ENCODE measurements at regions not wholly inside any gene's neighbourhood (a gene's known extent, or its start where the extent isn't known, plus 50 kb on each side); places are given as distances from the start of the nearest gene placed in this dataset.
"Not testable (repeated sequence)": the region's sequence is repeated elsewhere in the genome, so short reads cannot be mapped to it uniquely, and the experiment has no call there.

- no peak for DNase-seq (ENCODE audit: low read depth in 1 of 2, low spot score in 1 of 2)
Measured at GRCh38 chr1:82411605-82412004, 610.9 kb downstream of the ADGRL2 start.

GRCh38 chr1:82405333-82405732 lies 604.6 kb downstream of the ADGRL2 start:
- DNase-seq (ENCODE audit: low read depth in 1 of 2, low spot score in 1 of 2) = no peak

GRCh38 chr1:82401116-82401515 lies 600.4 kb downstream of the ADGRL2 start:
- DNase-seq (ENCODE audit: low read depth in 1 of 2, low spot score in 1 of 2) = no peak

GRCh38 chr1:82400521-82400920 lies 599.8 kb downstream of the ADGRL2 start:
- DNase-seq (ENCODE audit: low read depth in 1 of 2, low spot score in 1 of 2) = no peak

DNA sequence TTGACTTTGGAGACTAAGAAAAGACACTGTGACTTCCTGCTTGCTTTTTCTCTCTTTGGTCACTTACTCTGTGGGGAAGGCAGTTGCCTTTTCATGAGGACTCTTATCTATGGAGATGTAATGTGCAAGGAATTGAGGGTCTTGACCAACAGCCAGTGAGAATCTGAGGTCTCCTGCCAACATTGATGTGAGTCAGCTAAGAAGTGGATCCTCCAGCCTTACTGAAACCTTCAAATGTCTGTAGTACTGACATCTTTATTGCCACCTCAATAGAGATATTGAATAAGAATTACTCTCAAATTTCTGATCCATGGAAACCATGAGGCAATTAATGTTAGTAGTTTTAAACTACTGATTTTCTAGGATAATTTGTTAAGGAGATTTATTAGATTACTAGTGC lies 598.4 kb downstream of the ADGRL2 start:
- no peak for DNase-seq (ENCODE audit: low read depth in 1 of 2, low spot score in 1 of 2)

- DNase-seq (ENCODE audit: low read depth in 1 of 2, low spot score in 1 of 2) = no peak
Measured at GRCh38 chr1:82398357-82398756, 597.6 kb downstream of the ADGRL2 start.

- no peak for DNase-seq (ENCODE audit: low read depth in 1 of 2, low spot score in 1 of 2)
Measured at GRCh38 chr1:82395440-82395839, 594.7 kb downstream of the ADGRL2 start.

GRCh38 chr1:82392946-82393345 lies 592.2 kb downstream of the ADGRL2 start:
- no peak for DNase-seq (ENCODE audit: low read depth in 1 of 2, low spot score in 1 of 2)

- DNase-seq (ENCODE audit: low read depth in 1 of 2, low spot score in 1 of 2) = no peak
Measured at GRCh38 chr1:82392513-82392912, 591.8 kb downstream of the ADGRL2 start.

DNA sequence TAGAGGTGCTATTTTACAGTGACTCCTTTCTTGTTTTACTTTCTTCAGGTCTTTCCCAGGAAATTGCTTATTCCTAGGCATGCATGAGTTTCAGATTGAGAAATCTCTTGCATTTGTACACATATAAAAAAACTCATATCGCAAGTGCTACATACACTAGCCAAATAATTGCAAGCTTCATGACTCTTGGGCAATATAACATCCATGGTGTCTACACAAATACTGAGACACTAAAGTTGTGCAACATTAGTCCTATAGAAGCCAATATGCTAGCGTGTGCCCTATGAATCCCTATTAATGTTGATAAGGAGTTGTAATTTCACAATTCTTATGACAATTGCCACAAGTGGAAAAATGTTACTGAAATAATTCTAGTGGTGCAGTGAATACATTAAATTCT lies 591.0 kb downstream of the ADGRL2 start:
- DNase-seq (ENCODE audit: low read depth in 1 of 2, low spot score in 1 of 2) = no peak

- DNase-seq (ENCODE audit: low read depth in 1 of 2, low spot score in 1 of 2) = no peak
Measured at GRCh38 chr1:82390627-82391026, 589.9 kb downstream of the ADGRL2 start.

GRCh38 chr1:82388679-82389078 lies 587.9 kb downstream of the ADGRL2 start:
- DNase-seq (ENCODE audit: low read depth in 1 of 2, low spot score in 1 of 2) = no peak

- no peak for DNase-seq (ENCODE audit: low read depth in 1 of 2, low spot score in 1 of 2)
Measured at GRCh38 chr1:82387012-82387366, 586.3 kb downstream of the ADGRL2 start.

GRCh38 chr1:82386365-82387011 lies 585.8 kb downstream of the ADGRL2 start:
- no peak for DNase-seq (ENCODE audit: low read depth in 1 of 2, low spot score in 1 of 2)

DNA sequence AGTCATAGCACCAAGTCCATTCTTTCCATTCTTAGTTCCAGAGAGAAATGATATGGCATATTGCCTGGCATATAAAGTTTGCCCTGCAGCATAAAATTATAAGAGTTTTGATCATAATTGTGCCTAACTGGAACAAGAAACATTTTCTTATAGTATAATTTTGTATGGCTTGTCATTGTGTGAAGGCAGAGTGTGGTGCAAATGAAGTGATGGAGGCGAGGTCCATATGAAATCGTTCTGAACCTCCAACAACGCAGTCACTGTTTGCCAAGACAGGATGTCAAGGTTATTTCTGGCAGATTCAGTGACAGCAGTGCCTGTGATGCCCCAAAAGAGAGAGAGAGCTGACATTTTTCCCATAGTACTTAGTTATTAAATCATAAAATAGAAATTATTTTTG lies 584.0 kb downstream of the ADGRL2 start:
- DNase-seq (ENCODE audit: low read depth in 1 of 2, low spot score in 1 of 2) = no peak

GRCh38 chr1:82377201-82377884 lies 576.6 kb downstream of the ADGRL2 start:
- no peak for DNase-seq (ENCODE audit: low read depth in 1 of 2, low spot score in 1 of 2)

DNA sequence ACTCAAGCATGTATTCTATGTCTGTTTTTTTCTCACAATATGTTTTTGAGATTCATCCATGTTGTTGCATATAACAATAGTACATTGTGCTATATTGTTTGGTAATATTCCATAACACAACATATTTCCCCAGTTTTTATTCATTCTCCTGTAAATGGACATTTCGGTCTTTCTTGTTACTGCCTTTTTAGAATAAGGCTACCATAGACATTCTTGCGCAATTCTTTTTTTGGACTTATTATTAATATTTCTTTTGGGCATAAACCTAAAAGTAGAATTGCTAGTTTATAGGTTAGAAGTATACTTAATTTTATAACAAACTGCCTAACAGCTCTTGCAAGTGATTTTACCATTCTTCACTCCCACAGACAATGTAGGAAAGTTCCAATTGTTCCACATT lies 573.0 kb downstream of the ADGRL2 start:
- DNase-seq (ENCODE audit: low read depth in 1 of 2, low spot score in 1 of 2) = no peak

DNA sequence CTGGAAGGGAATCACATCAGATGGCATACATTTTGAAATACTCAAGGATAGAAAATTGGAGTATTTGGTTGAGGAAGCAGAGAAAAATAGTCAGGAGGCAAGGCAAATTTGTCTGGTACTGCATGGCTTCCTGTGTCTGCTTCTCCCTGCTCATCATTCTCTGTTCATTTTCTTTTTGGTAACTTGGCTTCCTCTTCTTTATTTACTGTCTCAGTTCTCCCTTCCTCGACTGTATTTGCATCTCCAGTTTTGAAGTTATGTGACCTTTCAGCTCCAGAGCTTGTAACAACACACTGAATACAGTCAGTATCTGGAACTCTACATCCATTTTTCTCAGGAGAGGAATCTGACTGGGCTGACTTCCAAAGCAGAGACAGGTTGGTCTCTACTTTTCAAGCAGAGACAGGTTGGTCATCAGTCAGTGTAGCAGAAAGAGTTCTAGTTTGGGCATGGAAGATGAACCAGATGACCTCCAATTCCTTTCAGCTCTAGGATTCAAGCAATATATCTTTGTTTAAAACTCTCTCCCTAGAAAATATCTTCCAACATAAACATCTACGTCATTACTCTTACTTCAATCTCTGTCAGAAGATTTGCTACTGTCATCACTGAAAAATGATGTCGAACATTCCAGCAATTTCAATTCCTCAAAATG lies 571.2 kb downstream of the ADGRL2 start:
- no peak for DNase-seq (ENCODE audit: low read depth in 1 of 2, low spot score in 1 of 2)

- DNase-seq (ENCODE audit: low read depth in 1 of 2, low spot score in 1 of 2) = no peak
Measured at GRCh38 chr1:82367456-82367855, 566.7 kb downstream of the ADGRL2 start.

DNA sequence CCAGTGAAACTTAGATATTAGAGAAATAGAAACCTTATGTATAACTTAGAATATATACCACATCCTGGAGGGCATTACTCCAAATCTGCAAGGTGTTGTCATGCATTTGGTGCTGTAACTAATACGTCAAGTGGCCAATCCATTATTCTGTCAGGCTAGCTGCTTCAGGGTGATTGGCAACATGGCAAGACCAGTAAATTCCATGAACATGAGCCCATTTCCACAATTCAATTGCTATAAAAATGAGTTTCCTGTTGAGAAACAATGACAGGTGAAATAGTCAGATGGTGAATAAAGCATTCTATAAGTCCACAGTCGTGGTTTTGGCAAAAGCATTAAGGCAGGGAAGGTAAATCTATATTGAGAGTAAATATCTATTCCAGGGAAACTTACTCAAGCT lies 566.0 kb downstream of the ADGRL2 start:
- no peak for DNase-seq (ENCODE audit: low read depth in 1 of 2, low spot score in 1 of 2)

DNA sequence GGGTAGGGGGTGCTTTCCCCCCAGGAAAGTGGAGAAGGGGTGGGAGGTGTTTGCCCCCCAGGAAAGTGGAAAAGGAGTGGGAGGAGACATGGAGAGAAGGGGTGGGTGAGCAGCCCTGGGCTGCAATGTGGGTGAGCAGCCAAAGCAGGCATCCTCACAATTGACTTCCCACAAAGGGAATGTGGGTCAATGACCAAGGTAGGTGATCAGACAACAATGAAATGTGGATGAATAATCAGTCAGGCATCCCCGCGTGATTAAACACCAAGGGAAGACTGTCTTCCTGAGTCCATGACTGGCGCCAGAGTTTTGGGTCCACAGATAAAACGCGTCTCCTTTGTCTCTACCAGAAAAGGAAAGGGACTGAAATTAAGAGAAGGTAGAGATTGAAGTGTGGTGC lies 558.8 kb downstream of the ADGRL2 start:
- not testable (repeated sequence) for DNase-seq (ENCODE audit: low read depth in 1 of 2, low spot score in 1 of 2)

DNA sequence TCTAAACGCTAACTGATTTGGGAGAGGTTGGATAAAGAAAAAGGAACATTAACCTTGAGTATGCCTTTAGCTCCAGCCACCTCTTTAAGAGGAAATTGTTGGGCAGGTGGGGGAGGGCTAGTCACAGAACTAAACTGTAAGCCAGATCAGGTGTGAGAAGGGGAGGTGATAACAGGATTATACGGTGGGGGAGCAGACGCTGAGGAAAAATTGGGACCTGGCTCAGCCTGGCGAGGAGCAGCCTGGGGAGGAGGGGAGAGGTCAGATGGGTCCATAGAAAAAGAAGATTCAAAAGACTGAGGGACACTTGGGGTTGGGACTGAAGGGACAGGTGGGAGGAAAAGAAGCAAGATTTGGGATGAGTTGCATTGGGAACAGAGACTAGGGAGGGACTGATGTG lies 558.0 kb downstream of the ADGRL2 start:
- not testable (repeated sequence) for DNase-seq (ENCODE audit: low read depth in 1 of 2, low spot score in 1 of 2)

DNA sequence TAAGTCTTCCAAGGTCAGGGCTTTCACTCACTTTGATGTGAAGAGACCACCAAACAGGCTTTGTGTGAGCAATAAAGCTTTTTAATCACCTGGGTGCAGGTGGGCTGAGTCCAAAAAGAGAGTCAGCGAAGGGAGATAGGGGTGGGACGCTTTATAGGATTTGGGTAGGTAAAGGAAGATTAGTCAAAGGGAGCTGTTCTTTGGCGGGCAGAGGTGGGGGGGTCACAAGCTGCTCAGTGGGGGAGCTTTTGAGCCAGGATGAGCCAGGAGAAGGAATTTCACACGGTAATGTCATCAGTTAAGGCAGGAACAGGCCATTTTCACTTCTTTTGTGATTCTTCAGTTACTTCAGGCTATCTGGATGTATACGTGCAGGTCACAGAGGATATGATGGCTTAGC lies 553.8 kb downstream of the ADGRL2 start:
- not testable (repeated sequence) for DNase-seq (ENCODE audit: low read depth in 1 of 2, low spot score in 1 of 2)

Data from activated CD4-positive, alpha-beta T cell treated with anti-CD3 and anti-CD28 coated beads, Interleukin-2, amount 50 U/mL, for 24 hours (primary cell).